H1 (cell line): ENCODE measurements at regions not wholly inside any gene's neighbourhood (a gene's known extent, or its start where the extent isn't known, plus 50 kb on each side); places are given as distances from the start of the nearest gene placed in this dataset.

Experiments used
- CTCF ChIA-PET: fragments of 300-600 bp; sonication (Branson Sonifier 250); formaldehyde crosslinking; loops from one replicate; lab custom pipeline; 2021; ENCODE audit not compliant: partially characterized antibody; lab: Charles Lee
- POLR2A ChIA-PET: fragments of 300-600 bp; sonication (Branson Sonifier 250); formaldehyde crosslinking; loops from one replicate; lab custom pipeline; 2021; ENCODE audit warnings: inconsistent platforms; ENCODE audit not compliant: partially characterized antibody; lab: Charles Lee
- DNase-seq, 2 experiments: peaks; one replicate each; pipeline versions ENCODE4 v3.0.0 to v3.0.0-alpha.2; 2010 to 2022; ENCODE audit warnings: low spot score in 2 of 2, low read depth in 1 of 2, mixed read lengths in 1 of 2
- FAIRE-seq: peaks from 2 replicates; lab custom pipeline; 2011; peaks lifted over from hg19 to GRCh38; lab: Jason Lieb, UNC
- H2AFZ ChIP-seq: 2 replicates; pipeline ENCODE4 v1.8.1; 2012; ENCODE audit warnings: low read length, inconsistent platforms
- H2AK5ac ChIP-seq: 2 replicates; pipeline ENCODE4 v1.6.1; 2013; ENCODE audit warnings: low read depth, low read length
- H2BK120ac ChIP-seq: replicated peaks from 2 replicates; pipeline ENCODE3; 2013; ENCODE audit warnings: low read depth, low read length, inconsistent platforms
- H2BK12ac ChIP-seq: 2 replicates; pipeline ENCODE4 v1.6.1; 2013; ENCODE audit warnings: low read depth, low read length
- H2BK15ac ChIP-seq: 2 replicates; pipeline ENCODE4 v1.6.1; 2013; ENCODE audit warnings: low read length
- H2BK20ac ChIP-seq: 2 replicates; pipeline ENCODE4 v1.6.1; 2013; ENCODE audit warnings: low read length
- H2BK5ac ChIP-seq: 2 replicates; pipeline ENCODE4 v1.6.1; 2013; ENCODE audit warnings: low read depth, low read length
- H3K14ac ChIP-seq: 2 replicates; pipeline ENCODE4 v1.6.1; 2013; ENCODE audit warnings: inconsistent platforms; ENCODE audit not compliant: insufficient read length
- H3K18ac ChIP-seq: 2 replicates; pipeline ENCODE4 v1.6.1; 2013; ENCODE audit warnings: low read length; ENCODE audit errors: extremely low read depth
- H3K23ac ChIP-seq: 2 replicates; pipeline ENCODE4 v1.6.1; 2013; ENCODE audit warnings: inconsistent platforms; ENCODE audit not compliant: insufficient read length
- H3K23me2 ChIP-seq: 2 replicates; pipeline ENCODE4 v1.6.1; 2013; ENCODE audit warnings: low read depth, low read length
- H3K27ac ChIP-seq: 2 replicates; pipeline ENCODE4 v1.6.1; 2011; ENCODE audit warnings: low read depth, low read length, inconsistent platforms
- H3K27me3 ChIP-seq, 4 experiments: replicated peaks in 1 of 4; 1 replicate in 1 of 4; 2 replicates in 3 of 4; pipeline versions ENCODE4 v1.6.1 to v1.8.1; 2011 to 2013; ENCODE audit warnings: low read length in 3 of 4, mild to moderate bottlenecking in 3 of 4, inconsistent platforms in 2 of 4, mixed read lengths in 2 of 4, moderate library complexity in 1 of 4; ENCODE audit not compliant: control insufficient read depth in 3 of 4, insufficient read depth in 3 of 4; ENCODE audit errors: extremely low read depth in 1 of 4
- H3K36me3 ChIP-seq, 4 experiments: 2 replicates each; pipeline versions ENCODE4 v1.6.1 to v1.8.1; 2011 to 2013; ENCODE audit warnings: mild to moderate bottlenecking in 4 of 4, low read length in 3 of 4, moderate library complexity in 2 of 4, control low read depth in 1 of 4, inconsistent platforms in 1 of 4; ENCODE audit not compliant: insufficient read depth in 4 of 4, control insufficient read depth in 2 of 4
- H3K4ac ChIP-seq: replicated peaks from 2 replicates; pipeline ENCODE3; 2013; ENCODE audit warnings: low read length, low read depth, mixed read lengths, inconsistent platforms; ENCODE audit not compliant: insufficient read length
- H3K4me1 ChIP-seq, 4 experiments: replicated peaks in 1 of 4; 1 replicate in 1 of 4; 2 replicates in 3 of 4; pipeline versions ENCODE4 v1.6.1 to v1.8.1; 2011 to 2013; ENCODE audit warnings: low read length in 3 of 4, inconsistent platforms in 2 of 4, mixed read lengths in 1 of 4; ENCODE audit not compliant: insufficient read depth in 4 of 4, control insufficient read depth in 3 of 4
- H3K4me2 ChIP-seq, 2 experiments: 2 replicates each; pipeline versions ENCODE4 v1.6.1 to v1.8.1; 2011 to 2013; ENCODE audit warnings: low read depth in 2 of 2, low read length in 2 of 2, control low read depth in 1 of 2, inconsistent platforms in 1 of 2, mild to moderate bottlenecking in 1 of 2; ENCODE audit not compliant: insufficient read depth in 1 of 2
- H3K4me3 ChIP-seq, 4 experiments: fragments of 200-600, 300-600 bp in 1 of 4; sonication (generic), shearing (Covaris generic), sonication (Bioruptor Twin) in 1 of 4; 2 replicates each; pipeline versions ENCODE4 v1.5.1 to v1.8.1; 2011 to 2016; ENCODE audit warnings: low read length in 4 of 4, low read depth in 3 of 4, control low read depth in 2 of 4, inconsistent platforms in 2 of 4, mild to moderate bottlenecking in 2 of 4, mixed read lengths in 1 of 4, moderate library complexity in 1 of 4; ENCODE audit not compliant: insufficient read depth in 2 of 4; ENCODE audit errors: extremely low read depth in 1 of 4
- H3K56ac ChIP-seq: replicated peaks from 2 replicates; pipeline ENCODE3; 2013; ENCODE audit warnings: low read depth, mild to moderate bottlenecking, mixed read lengths, low read length, inconsistent platforms; ENCODE audit not compliant: insufficient read length
- H3K79me1 ChIP-seq: 2 replicates; pipeline ENCODE4 v1.6.1; 2013; ENCODE audit warnings: low read depth, low read length, control low read depth
- H3K79me2 ChIP-seq, 2 experiments: 2 replicates each; pipeline versions ENCODE4 v1.6.1 to v1.8.1; 2012 to 2013; ENCODE audit warnings: low read length in 2 of 2, mild to moderate bottlenecking in 2 of 2, inconsistent platforms in 1 of 2; ENCODE audit not compliant: insufficient read depth in 2 of 2, control insufficient read depth in 1 of 2
- H3K9ac ChIP-seq, 4 experiments: replicated peaks in 1 of 4; 1 replicate in 1 of 4; 2 replicates in 3 of 4; pipeline versions ENCODE4 v1.6.1 to v1.8.1; 2011 to 2013; ENCODE audit warnings: low read depth in 3 of 4, low read length in 3 of 4, control low read depth in 2 of 4, mild to moderate bottlenecking in 2 of 4, moderate library complexity in 2 of 4, inconsistent platforms in 1 of 4; ENCODE audit errors: extremely low read depth in 1 of 4
- H3K9me3 ChIP-seq, 2 experiments: 2 replicates each; pipeline versions ENCODE4 v1.6.1 to v1.8.1; 2012 to 2013; ENCODE audit warnings: mild to moderate bottlenecking in 2 of 2, moderate library complexity in 2 of 2, control low read depth in 1 of 2, inconsistent platforms in 1 of 2, low read depth in 1 of 2, low read length in 1 of 2, mixed read lengths in 1 of 2; ENCODE audit not compliant: insufficient read depth in 2 of 2
- H4K20me1 ChIP-seq, 2 experiments: replicated peaks in 1 of 2; 2 replicates each; pipeline versions ENCODE3 to v1.8.1; 2011 to 2013; ENCODE audit warnings: inconsistent platforms in 2 of 2, low read length in 2 of 2, mild to moderate bottlenecking in 1 of 2; ENCODE audit not compliant: insufficient read depth in 2 of 2, control insufficient read depth in 1 of 2
- H4K5ac ChIP-seq: 2 replicates; pipeline ENCODE4 v1.6.1; 2013; ENCODE audit warnings: low read length, low read depth, mixed read lengths, inconsistent platforms; ENCODE audit not compliant: insufficient read length
- H4K8ac ChIP-seq: 2 replicates; pipeline ENCODE4 v1.8.0; 2013; ENCODE audit warnings: mild to moderate bottlenecking, moderate library complexity, low read length, inconsistent platforms; ENCODE audit not compliant: insufficient read depth; ENCODE audit errors: extremely low read depth
- H4K91ac ChIP-seq: replicated peaks from 2 replicates; pipeline ENCODE3; 2013; ENCODE audit warnings: low read length, mixed read lengths, inconsistent platforms; ENCODE audit not compliant: insufficient read length
- ASH2L ChIP-seq: fragments of 200-600, 300-600 bp; sonication (generic); IDR thresholded peaks from one replicate; pipeline ENCODE4 v1.7.1; 2017; ENCODE audit warnings: low read length
- BRCA1 ChIP-seq: IDR thresholded peaks from 2 replicates; pipeline ENCODE4 v1.6.1; 2012; ENCODE audit warnings: low read depth, low read length, improper control_type of control experiment
- CBX5 ChIP-seq: fragments of 300-800, 300-1000 bp; sonication (generic); IDR thresholded peaks from 2 replicates; pipeline ENCODE4 v1.7.1; 2016; ENCODE audit warnings: antibody characterized with exemption, low read length, low read depth
- CBX8 ChIP-seq: fragments of 300-800, 300-1000 bp; sonication (generic); IDR thresholded peaks from 2 replicates; pipeline ENCODE4 v1.7.1; 2016; ENCODE audit warnings: low read depth, low read length, borderline replicate concordance
- CEBPB ChIP-seq: IDR thresholded peaks from 2 replicates; pipeline ENCODE4 v1.6.1; 2012; ENCODE audit warnings: low read depth, low read length
- CREB1 ChIP-seq: IDR thresholded peaks from 2 replicates; pipeline ENCODE4 v1.6.1; 2012; ENCODE audit warnings: inconsistent platforms
- EZH2 ChIP-seq: fragments of 200-600 bp; sonication (generic); IDR thresholded peaks from 2 replicates; pipeline ENCODE4 v1.7.1; 2012; ENCODE audit warnings: low read depth, mild to moderate bottlenecking, moderate library complexity, low read length, inconsistent platforms; ENCODE audit not compliant: severe bottlenecking
- PHF8 ChIP-seq: fragments of 200-600 bp; sonication (generic); conservative IDR thresholded peaks from 2 replicates; pipeline ENCODE4 v1.7.1; 2012; ENCODE audit warnings: low read depth, mild to moderate bottlenecking, inconsistent platforms, low read length, moderate library complexity
- POLR2A ChIP-seq, 2 experiments: IDR thresholded peaks; 1 replicate in 1 of 2; 2 replicates in 1 of 2; pipeline ENCODE4 v1.6.1; 2011; ENCODE audit warnings: low read depth in 2 of 2, low read length in 2 of 2, mild to moderate bottlenecking in 2 of 2; ENCODE audit errors: control extremely low read depth in 1 of 2
- RAD21 ChIP-seq, 2 experiments: IDR thresholded peaks in 1 of 2; conservative IDR thresholded peaks in 1 of 2; 2 replicates each; pipeline ENCODE4 v1.6.1; 2011; ENCODE audit warnings: low read depth in 2 of 2, low read length in 2 of 2, improper control_type of control experiment in 1 of 2, inconsistent platforms in 1 of 2, mild to moderate bottlenecking in 1 of 2, moderate library complexity in 1 of 2
- RBBP5 ChIP-seq: IDR thresholded peaks from 2 replicates; pipeline ENCODE4 v1.7.1; 2012; ENCODE audit warnings: low read depth, mild to moderate bottlenecking, inconsistent platforms, low read length, moderate library complexity, borderline replicate concordance
- SP2 ChIP-seq: IDR thresholded peaks from 2 replicates; pipeline ENCODE4 v1.6.1; 2012; ENCODE audit warnings: mild to moderate bottlenecking, low read length, inconsistent platforms
- ZNF274 ChIP-seq: IDR thresholded peaks from 2 replicates; pipeline ENCODE4 v1.7.0; 2012; ENCODE audit warnings: low read length, borderline replicate concordance; ENCODE audit errors: extremely low read depth
- WGBS, 2 experiments: shearing (Covaris generic) in 1 of 2; methylation state at CpG; one replicate each; pipeline versions ENCODE4 v1.1.6 to v1.1.7; 2013 to 2015; ENCODE audit warnings: low lambda C conversion rate in 2 of 2, mixed read lengths in 2 of 2, inconsistent platforms in 1 of 2, low coverage in 1 of 2, missing lambda C conversion rate in 1 of 2; ENCODE audit not compliant: insufficient replicate concordance in 2 of 2, insufficient coverage in 1 of 2, insufficient read length in 1 of 2; ENCODE audit errors: extremely low coverage in 1 of 2, missing lambda C conversion rate in 1 of 2; 5-methylcytosine and 5-hydroxymethylcytosine counted together
- TF ChIP-seq, protein P1 (sequence below): IDR thresholded peaks from 2 replicates; pipeline ENCODE4 v1.6.1; 2011; ENCODE audit warnings: low read length, improper control_type of control experiment

- Histone ChIP-seq H3K4me2 (no peak overlapping the region), H4K5ac (no peak overlapping the region), H3K4me3 (no peak overlapping the region), H4K8ac (no peak overlapping the region), H3K4me1 (no peaks in the 10 kb centered on the region), H4K91ac (no peak overlapping the region), H3K14ac (no peak overlapping the region), H4K20me1 (no peaks in the 10 kb centered on the region), H3K23me2 (no peaks in the 10 kb centered on the region; the same call in 1 of the 2 replicates), H3K79me1 (no peaks in the 10 kb centered on the region), H3K56ac (no peak overlapping the region), H2BK20ac (no peak overlapping the region), H2AFZ (no peak overlapping the region), H3K9me3 (no peaks in the 10 kb centered on the region), H3K27ac (no peak overlapping the region), H2BK15ac (no peak overlapping the region), H2BK12ac (0 out of 2 replicates have a peak overlapping the region, but pooled peaks have one; percentile 28), H3K9ac (no peak overlapping the region), H3K18ac (no peak overlapping the region), H3K79me2 (no peaks in the 10 kb centered on the region), H3K4ac (no peak overlapping the region), H3K27me3 (no peaks in the 10 kb centered on the region), H2BK120ac (no peak overlapping the region), H2AK5ac (no peak overlapping the region), H2BK5ac (no peak overlapping the region), H3K23ac (no peak overlapping the region), H3K36me3 (no peaks in the 10 kb centered on the region)
- CTCF ChIA-PET = interaction anchor here (0.7 to 3.7 kb wide), 23 partner anchors 11 to 928 kb away, joined by 3 to 24 read pairs (median 4); no protein-coding TSS in a partner anchor
- FAIRE-seq (no peak), DNase-seq (no peak)
- POLR2A ChIA-PET = no interaction called here
- 91% methylated on average over 15 of the region's 15 CpGs; no CpG with 5 or more reads in 1 of the 2 experiments for WGBS, 2 experiments
- TF ChIP-seq CBX5 = no peak
- TF ChIP-seq RBBP5 = no peak
- TF ChIP-seq SP2 = no peak
- no peak for TF ChIP-seq CBX8
- TF ChIP-seq RAD21 (IDR thresholded peaks at IDR 0.05 in 1 of 2, conservative IDR thresholded peaks at IDR 0.05 in 1 of 2; ENCODE audit: low read depth in 2 of 2, low read length in 2 of 2) = no peak
- TF ChIP-seq PHF8 = no peak
- no peak for TF ChIP-seq CREB1
- TF ChIP-seq CEBPB = no peak
- no peak for TF ChIP-seq ZNF274
- no peak for TF ChIP-seq EZH2
- no peak for TF ChIP-seq ASH2L
- TF ChIP-seq BRCA1 = no peak
- TF ChIP-seq POLR2A (IDR thresholded peaks at IDR 0.05; ENCODE audit: control extremely low read depth in 1 of 2, low read depth in 2 of 2, low read length in 2 of 2) = no peak
- TF ChIP-seq, protein P1, sequence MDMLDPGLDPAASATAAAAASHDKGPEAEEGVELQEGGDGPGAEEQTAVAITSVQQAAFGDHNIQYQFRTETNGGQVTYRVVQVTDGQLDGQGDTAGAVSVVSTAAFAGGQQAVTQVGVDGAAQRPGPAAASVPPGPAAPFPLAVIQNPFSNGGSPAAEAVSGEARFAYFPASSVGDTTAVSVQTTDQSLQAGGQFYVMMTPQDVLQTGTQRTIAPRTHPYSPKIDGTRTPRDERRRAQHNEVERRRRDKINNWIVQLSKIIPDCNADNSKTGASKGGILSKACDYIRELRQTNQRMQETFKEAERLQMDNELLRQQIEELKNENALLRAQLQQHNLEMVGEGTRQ = no peak
These were observed 179.9 kb downstream of the ADSS2 start for GRCh38 chr1:244271691-244272308.
